T-cell (primary cell): ENCODE measurements at regions not wholly inside any gene's neighbourhood (a gene's known extent, or its start where the extent isn't known, plus 50 kb on each side); places are given as distances from the start of the nearest gene placed in this dataset.
A peak's percentile ranks its signal among the peaks of the same experiment; 100 is the strongest.

Experiments
- ATAC-seq, 4 experiments: fragments of 200-7000 bp in 3 of 4; fragments of 150-1000 bp in 1 of 4; cut with Tn5 transposase; replicated peaks in 1 of 4; 1 replicate in 3 of 4; 2 replicates in 1 of 4; pipeline ENCODE4 v1.10.0; 2021; ENCODE audit warnings: moderate library complexity in 3 of 4, mild to moderate bottlenecking in 2 of 4, moderate number of reproducible peaks in 1 of 4
- CTCF ChIA-PET, 2 donors: fragments of 300-600 bp; sonication (Branson Sonifier 250); formaldehyde crosslinking; loops; one replicate each; lab custom pipeline; 2022; ENCODE audit warnings: antibody characterized with exemption in 2 of 2; lab: Charles Lee
- POLR2A ChIA-PET, 2 donors: fragments of 300-600 bp; sonication (Branson Sonifier 250); formaldehyde crosslinking; loops; one replicate each; lab custom pipeline; 2022; ENCODE audit warnings: antibody characterized with exemption in 2 of 2; lab: Charles Lee
- DNase-seq, 35 experiments: peaks; one replicate each; pipeline versions ENCODE4 v3.0.0 to v3.0.0-alpha.2; 2013 to 2023
- H3K27ac ChIP-seq: one replicate; pipeline ENCODE4 v1.5.1; 2013; ENCODE audit warnings: low read length
- H3K27me3 ChIP-seq, 2 experiments: replicated peaks in 1 of 2; 1 replicate in 1 of 2; 2 replicates in 1 of 2; pipeline versions ENCODE4 v1.6.1 to v1.7.0; 2013; ENCODE audit warnings: low read length in 1 of 2, mixed read lengths in 1 of 2; ENCODE audit not compliant: control insufficient read depth in 2 of 2, insufficient read depth in 2 of 2; ENCODE audit errors: extremely low read depth in 1 of 2
- H3K36me3 ChIP-seq, 2 donors: 1 replicate in 1 of 2; 2 replicates in 1 of 2; pipeline versions ENCODE4 v1.6.1 to v1.7.0; 2013; ENCODE audit warnings: low read length in 1 of 2; ENCODE audit not compliant: control insufficient read depth in 2 of 2, insufficient read depth in 1 of 2; ENCODE audit errors: extremely low read depth in 1 of 2
- H3K4me1 ChIP-seq, 2 experiments: 1 replicate in 1 of 2; 2 replicates in 1 of 2; pipeline versions ENCODE4 v1.6.1 to v1.7.0; 2013; ENCODE audit warnings: low read length in 2 of 2, mixed read lengths in 1 of 2; ENCODE audit not compliant: insufficient read depth in 2 of 2, control insufficient read depth in 1 of 2; ENCODE audit errors: extremely low read depth in 1 of 2
- H3K4me3 ChIP-seq, 2 donors: 1 replicate in 1 of 2; 2 replicates in 1 of 2; pipeline versions ENCODE4 v1.5.1 to v1.7.0; 2013; ENCODE audit warnings: mild to moderate bottlenecking in 2 of 2, low read length in 1 of 2, moderate library complexity in 1 of 2; ENCODE audit not compliant: control insufficient read depth in 1 of 2; ENCODE audit errors: extremely low read depth in 1 of 2
- H3K9me3 ChIP-seq: 2 replicates; pipeline ENCODE4 v1.7.0; 2013
- H3K27ac Mint-ChIP-seq, 2 donors: one replicate each; pipeline ENCODE4 v1.8.0; 2020 to 2021; ENCODE audit warnings: mild to moderate bottlenecking in 2 of 2, mixed read lengths in 2 of 2
- H3K27me3 Mint-ChIP-seq, 2 donors: one replicate each; pipeline ENCODE4 v1.8.0; 2021 to 2022; ENCODE audit warnings: mixed read lengths in 2 of 2
- H3K36me3 Mint-ChIP-seq: one replicate; pipeline ENCODE4 v1.8.0; 2021; ENCODE audit warnings: mixed read lengths
- H3K4me1 Mint-ChIP-seq, 3 donors: one replicate each; pipeline ENCODE4 v1.8.0; 2020 to 2022; ENCODE audit warnings: mixed read lengths in 3 of 3, mild to moderate bottlenecking in 1 of 3
- H3K4me3 Mint-ChIP-seq, 3 donors: one replicate each; pipeline ENCODE4 v1.8.0; 2020 to 2022; ENCODE audit warnings: mild to moderate bottlenecking in 3 of 3, mixed read lengths in 3 of 3, moderate library complexity in 3 of 3
- H3K9me3 Mint-ChIP-seq, 3 donors: one replicate each; pipeline ENCODE4 v1.8.0; 2020 to 2022; ENCODE audit warnings: mixed read lengths in 3 of 3
- WGBS: methylation state at CpG from one replicate; pipeline ENCODE4 v1.1.5; 2013; ENCODE audit warnings: missing lambda C conversion rate; ENCODE audit not compliant: insufficient coverage; 5-methylcytosine and 5-hydroxymethylcytosine counted together

GRCh38 chr6:165835410-165835851 lies 172.4 kb upstream of the PDE10A start:
- ChIA-PET CTCF (no interaction called here), POLR2A (no interaction called here)
- Histone ChIP-seq H3K4me3 (no peak overlapping the region), H3K36me3 (no peaks in the 10 kb centered on the region), H3K27ac (no peak overlapping the region), H3K27me3 (peaks cover 2 to 33% of the 10 kb centered on the region in 2 experiments), H3K4me1 (peaks cover 2 to 5% of the 10 kb centered on the region in 2 experiments), H3K9me3 (no peaks in the 10 kb centered on the region)
- no peak for DNase-seq
- H3K27ac Mint-ChIP-seq, result no peak overlapping the region
- no peak for ATAC-seq
- WGBS, result 49% methylated on average over 13 of the region's 13 CpGs
- H3K4me3 Mint-ChIP-seq, result no peak overlapping the region
- H3K36me3 Mint-ChIP-seq, result no peaks in the 10 kb centered on the region
- H3K4me1 Mint-ChIP-seq, result peaks cover 7 to 12% (median 12%) of the 10 kb centered on the region in 3 donors
- H3K27me3 Mint-ChIP-seq, result peaks cover 44 to 58% of the 10 kb centered on the region in 2 donors
- peaks cover 0 to 5% (median 0%) of the 10 kb centered on the region in 3 donors for H3K9me3 Mint-ChIP-seq

DNA sequence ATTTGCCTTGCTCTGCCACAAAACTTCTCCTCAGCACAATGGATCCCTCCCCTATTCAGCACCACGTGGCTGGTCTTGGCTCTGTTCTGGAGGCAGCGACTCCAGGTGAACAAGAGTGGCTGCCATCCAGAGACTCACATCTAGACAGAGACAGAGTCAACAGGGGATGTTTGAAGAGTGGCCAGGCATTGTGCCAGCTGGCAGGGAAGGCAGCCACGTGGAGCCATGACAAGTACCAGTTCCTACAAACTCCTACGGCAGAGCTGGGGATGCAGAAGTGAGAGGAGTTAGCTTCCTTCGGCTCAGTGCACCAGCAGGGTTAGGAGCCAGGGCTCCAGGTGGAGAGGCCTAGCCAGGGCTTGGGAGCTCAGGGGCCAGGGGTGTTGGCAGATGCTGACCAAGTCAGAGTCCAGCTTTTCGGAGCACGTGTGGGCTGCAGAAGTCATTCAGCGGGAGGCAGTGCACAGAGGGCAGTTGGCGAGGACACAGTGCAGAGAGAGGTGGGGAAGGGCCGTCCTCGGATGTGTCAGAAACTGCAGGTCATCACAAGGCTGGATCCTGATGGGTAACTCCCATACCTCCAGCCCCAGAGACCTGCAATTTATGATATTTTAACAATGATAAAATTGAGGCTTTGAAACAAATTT lies 171.7 kb upstream of the PDE10A start:
- Histone ChIP-seq H3K4me3 (no peak overlapping the region), H3K9me3 (no peaks in the 10 kb centered on the region), H3K27me3 (peaks cover 2 to 36% of the 10 kb centered on the region in 2 experiments), H3K4me1 (peaks cover 2 to 5% of the 10 kb centered on the region in 2 experiments), H3K36me3 (no peaks in the 10 kb centered on the region), H3K27ac (no peak overlapping the region)
- peaks cover 0 to 5% (median 0%) of the 10 kb centered on the region in 3 donors for H3K9me3 Mint-ChIP-seq
- WGBS, result 45% methylated on average over 5 of the region's 11 CpGs
- ChIA-PET POLR2A (no interaction called here), CTCF (no interaction called here)
- no peak for DNase-seq
- no peak overlapping the region for H3K4me3 Mint-ChIP-seq
- no peak overlapping the region for H3K27ac Mint-ChIP-seq
- ATAC-seq, result no peak
- H3K27me3 Mint-ChIP-seq, result peaks cover 38 to 54% of the 10 kb centered on the region in 2 donors
- H3K36me3 Mint-ChIP-seq, result no peaks in the 10 kb centered on the region
- H3K4me1 Mint-ChIP-seq, result peaks cover 7 to 12% (median 12%) of the 10 kb centered on the region in 3 donors

GRCh38 chr6:165833355-165833754 lies 170.3 kb upstream of the PDE10A start:
- Histone ChIP-seq H3K27ac (no peak overlapping the region), H3K9me3 (no peaks in the 10 kb centered on the region), H3K27me3 (peaks cover 0 to 36% of the 10 kb centered on the region in 2 experiments), H3K4me3 (no peak overlapping the region), H3K36me3 (no peaks in the 10 kb centered on the region), H3K4me1 (peaks cover 2 to 5% of the 10 kb centered on the region in 2 experiments)
- peaks cover 0 to 5% (median 0%) of the 10 kb centered on the region in 3 donors for H3K9me3 Mint-ChIP-seq
- no peaks in the 10 kb centered on the region for H3K36me3 Mint-ChIP-seq
- CTCF ChIA-PET, result no interaction called here
- ATAC-seq, result no peak
- 56% methylated on average over 2 of the region's 3 CpGs for WGBS
- H3K27ac Mint-ChIP-seq, result no peak overlapping the region
- H3K4me1 Mint-ChIP-seq, result peaks cover 7 to 12% (median 12%) of the 10 kb centered on the region in 3 donors
- POLR2A ChIA-PET, result no interaction called here
- peaks cover 34 to 48% of the 10 kb centered on the region in 2 donors for H3K27me3 Mint-ChIP-seq
- no peak for DNase-seq
- H3K4me3 Mint-ChIP-seq, result no peak overlapping the region

DNA sequence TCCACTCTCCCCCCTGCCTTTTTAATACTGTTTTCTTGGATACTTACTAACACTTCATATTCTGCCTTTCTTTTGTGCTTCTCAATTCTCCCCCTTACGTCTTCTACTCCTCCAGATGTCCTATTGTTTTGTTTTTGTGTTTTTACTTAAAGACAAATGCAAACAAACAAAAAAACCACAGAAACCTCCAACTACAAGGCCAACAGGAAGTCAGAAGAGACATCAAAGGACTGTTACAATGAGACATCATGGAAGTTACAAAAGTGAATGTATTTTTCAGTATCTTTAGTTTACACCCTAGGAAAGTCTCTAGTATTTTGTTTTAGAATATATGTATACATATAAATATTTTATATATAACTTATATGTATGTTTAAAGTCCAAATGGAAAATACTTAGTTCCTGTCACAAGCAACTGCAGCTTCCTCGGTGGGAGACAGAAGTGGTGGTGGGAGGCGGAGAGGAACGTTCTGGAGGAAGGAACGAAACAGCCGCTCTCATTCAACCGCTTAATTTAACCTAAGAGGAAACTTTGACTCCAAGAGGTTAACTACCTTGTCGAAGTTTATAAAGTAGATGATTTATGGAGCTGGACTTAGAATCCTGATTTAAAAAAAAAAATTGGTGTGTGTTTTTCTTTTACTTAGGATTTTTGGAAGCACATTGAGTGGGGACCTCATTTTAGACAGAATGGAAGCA lies 168.9 kb upstream of the PDE10A start:
- H3K27ac ChIP-seq, result no peak overlapping the region
- ChIA-PET POLR2A (no interaction called here), CTCF (interaction anchor here in 1 of 2 donors (0.6 to 0.8 kb wide), 2 partner anchors 13 to 20 kb away, joined by 3 to 4 read pairs; no protein-coding TSS in a partner anchor)
- H3K36me3 Mint-ChIP-seq, result no peaks in the 10 kb centered on the region
- WGBS, result no CpG with 5 or more reads among the region's 8 CpGs
- H3K4me1 Mint-ChIP-seq, result peaks cover 7 to 12% (median 12%) of the 10 kb centered on the region in 3 donors
- peaks cover 0 to 5% (median 0%) of the 10 kb centered on the region in 3 donors for H3K9me3 Mint-ChIP-seq
- no peak overlapping the region for H3K27ac Mint-ChIP-seq
- H3K9me3 ChIP-seq, result no peaks in the 10 kb centered on the region
- ATAC-seq (no peak), DNase-seq (no peak)
- peaks cover 45 to 57% of the 10 kb centered on the region in 2 donors for H3K27me3 Mint-ChIP-seq
- no peak overlapping the region for H3K4me3 ChIP-seq
- peak overlapping the region in 1 of 3 donors; percentile 12 for H3K4me3 Mint-ChIP-seq
- H3K36me3 ChIP-seq, result no peaks in the 10 kb centered on the region
- H3K27me3 ChIP-seq, result peaks cover 0 to 36% of the 10 kb centered on the region in 2 experiments
- H3K4me1 ChIP-seq, result peaks cover 2 to 5% of the 10 kb centered on the region in 2 experiments

GRCh38 chr6:165830761-165831160 lies 167.7 kb upstream of the PDE10A start:
- H3K4me1 ChIP-seq, result peaks cover 2 to 5% of the 10 kb centered on the region in 2 experiments
- H3K9me3 Mint-ChIP-seq, result no peaks in the 10 kb centered on the region
- H3K9me3 ChIP-seq, result no peaks in the 10 kb centered on the region
- no peaks in the 10 kb centered on the region for H3K36me3 ChIP-seq
- H3K4me3 Mint-ChIP-seq, result no peak overlapping the region
- POLR2A ChIA-PET, result no interaction called here
- H3K4me3 ChIP-seq, result no peak overlapping the region
- CTCF ChIA-PET, result interaction anchor here in 1 of 2 donors (0.7 kb wide), 1 partner anchor 15 kb away, joined by 12 read pairs; no protein-coding TSS in a partner anchor
- peaks cover 39 to 54% of the 10 kb centered on the region in 2 donors for H3K27me3 Mint-ChIP-seq
- ATAC-seq (no peak), DNase-seq (no peak)
- H3K27ac Mint-ChIP-seq, result no peak overlapping the region
- no peak overlapping the region for H3K27ac ChIP-seq
- H3K4me1 Mint-ChIP-seq, result peaks cover 7 to 12% (median 12%) of the 10 kb centered on the region in 3 donors
- 57% methylated on average over 2 of the region's 5 CpGs for WGBS
- H3K36me3 Mint-ChIP-seq, result no peaks in the 10 kb centered on the region
- peaks cover 0 to 31% of the 10 kb centered on the region in 2 experiments for H3K27me3 ChIP-seq

- Histone ChIP-seq H3K9me3 (no peaks in the 10 kb centered on the region), H3K27ac (no peak overlapping the region), H3K4me3 (no peak overlapping the region), H3K4me1 (peaks cover 2 to 5% of the 10 kb centered on the region in 2 experiments), H3K36me3 (no peaks in the 10 kb centered on the region), H3K27me3 (peaks cover 0 to 21% of the 10 kb centered on the region in 2 experiments)
- no peak for ATAC-seq
- H3K9me3 Mint-ChIP-seq, result no peaks in the 10 kb centered on the region
- no peak overlapping the region for H3K4me3 Mint-ChIP-seq
- ChIA-PET POLR2A (no interaction called here), CTCF (no interaction called here)
- H3K27ac Mint-ChIP-seq, result no peak overlapping the region
- no peaks in the 10 kb centered on the region for H3K36me3 Mint-ChIP-seq
- DNase-seq, result no peak
- 75% methylated on average over 2 of the region's 6 CpGs for WGBS
- H3K4me1 Mint-ChIP-seq, result peaks cover 7 to 12% (median 12%) of the 10 kb centered on the region in 3 donors
- H3K27me3 Mint-ChIP-seq, result peaks cover 30 to 44% of the 10 kb centered on the region in 2 donors
Observed at GRCh38 chr6:165829376-165829775, 166.3 kb upstream of the PDE10A start.
